A673 (cell line): ENCODE measurements at regions not wholly inside any gene's neighbourhood (a gene's known extent, or its start where the extent isn't known, plus 50 kb on each side); places are given as distances from the start of the nearest gene placed in this dataset.

Experiments used
- BruUV-seq: library from RNA; stranded (reverse); fragments of 400-500 nt; replicated peaks from 2 replicates; lab custom pipeline; 2021; lab: Mats Ljungman, UMichigan
- CTCF ChIA-PET: fragments of 300-600 bp; sonication (Branson Sonifier 250); formaldehyde crosslinking; loops from one replicate; lab custom pipeline; 2022; ENCODE audit warnings: antibody characterized with exemption; lab: Charles Lee
- POLR2A ChIA-PET: fragments of 300-600 bp; sonication (Branson Sonifier 250); formaldehyde crosslinking; loops from one replicate; lab custom pipeline; 2022; ENCODE audit warnings: antibody characterized with exemption; ENCODE audit not compliant: low non-redundant PET; lab: Charles Lee
- DNase-seq: peaks from one replicate; pipeline ENCODE4 v3.0.0-alpha.2; 2015; ENCODE audit warnings: low spot score
- H3K27ac ChIP-seq: fragments of 200-600 bp; sonication (generic); 2 replicates; pipeline ENCODE4 v1.5.1; 2016; ENCODE audit warnings: mixed run types, low read depth, mild to moderate bottlenecking, mixed read lengths, antibody characterized with exemption, low read length; ENCODE audit not compliant: poor library complexity, severe bottlenecking
- H3K27me3 ChIP-seq: fragments of 200-600 bp; sonication (generic); replicated peaks from 2 replicates; pipeline ENCODE4 v1.6.1; 2017; ENCODE audit warnings: mixed run types, low read depth, mild to moderate bottlenecking, mixed read lengths, antibody characterized with exemption, low read length; ENCODE audit not compliant: insufficient read depth, poor library complexity
- H3K36me3 ChIP-seq: fragments of 200-600 bp; sonication (generic); 2 replicates; pipeline ENCODE4 v1.6.1; 2016; ENCODE audit warnings: mixed run types, mild to moderate bottlenecking, mixed read lengths, antibody characterized with exemption, low read length; ENCODE audit not compliant: insufficient read depth, poor library complexity, severe bottlenecking
- H3K4me1 ChIP-seq: fragments of 200-600 bp; sonication (generic); 2 replicates; pipeline ENCODE4 v1.6.1; 2017; ENCODE audit warnings: mixed run types, mild to moderate bottlenecking, mixed read lengths, antibody characterized with exemption, low read length; ENCODE audit not compliant: insufficient read depth, poor library complexity, severe bottlenecking
- H3K4me3 ChIP-seq: fragments of 200-600 bp; sonication (generic); 2 replicates; pipeline ENCODE4 v1.5.1; 2016; ENCODE audit warnings: low read depth, mixed run types, mild to moderate bottlenecking, mixed read lengths, low read length; ENCODE audit not compliant: poor library complexity, severe bottlenecking
- H3K9me3 ChIP-seq: fragments of 200-600 bp; sonication (generic); 2 replicates; pipeline ENCODE4 v1.6.1; 2016; ENCODE audit warnings: mixed run types, low read depth, mild to moderate bottlenecking, mixed read lengths, antibody characterized with exemption, low read length; ENCODE audit not compliant: poor library complexity, severe bottlenecking
- EZH2 ChIP-seq: fragments of 200-600 bp; sonication (generic); IDR thresholded peaks from 2 replicates; pipeline ENCODE4 v1.6.1; 2017; ENCODE audit warnings: borderline replicate concordance, low read depth, mild to moderate bottlenecking, mixed read lengths, antibody characterized with exemption, low read length; ENCODE audit not compliant: poor library complexity, severe bottlenecking
- intact Hi-C: fragments of 100-400 bp; cut with micrococcal nuclease; formaldehyde crosslinking; loops from one replicate; pipeline ENCODE4 v1.10.0; 2022; ENCODE audit not compliant: unreplicated experiment
- TF ChIP-seq, protein P1 (sequence below): fragments of 300-800, 200-600 bp; sonication (generic); conservative IDR thresholded peaks from 2 replicates; pipeline ENCODE4 v1.5.1; 2017; ENCODE audit warnings: low read depth, mild to moderate bottlenecking, antibody characterized with exemption, low read length, moderate library complexity, mixed read lengths

DNA sequence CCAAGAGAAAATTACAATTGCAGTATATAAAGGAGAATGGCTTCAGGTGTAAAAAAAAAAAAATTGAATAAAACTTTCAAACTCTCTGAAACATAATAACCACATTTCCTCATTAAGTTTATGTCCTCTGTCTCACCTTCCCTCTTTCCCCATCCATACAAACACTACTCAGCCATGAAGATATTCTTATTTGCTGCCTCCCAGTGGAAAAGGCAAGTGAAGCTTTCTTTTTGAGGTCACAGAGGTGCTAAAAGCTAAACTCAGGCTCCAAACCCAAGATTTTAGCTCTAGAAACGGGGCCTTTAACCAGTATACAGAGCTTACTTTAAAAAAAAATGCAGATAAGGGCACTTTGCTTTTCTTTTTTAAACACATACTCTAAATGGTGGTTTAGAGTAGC lies 1568.5 kb downstream of the FAM181B start:
- ChIA-PET CTCF (interaction anchor here (0.7 kb wide), 1 partner anchor 626 kb away, joined by 3 read pairs; no protein-coding TSS in a partner anchor), POLR2A (no interaction called here)
- TF ChIP-seq, protein P1, sequence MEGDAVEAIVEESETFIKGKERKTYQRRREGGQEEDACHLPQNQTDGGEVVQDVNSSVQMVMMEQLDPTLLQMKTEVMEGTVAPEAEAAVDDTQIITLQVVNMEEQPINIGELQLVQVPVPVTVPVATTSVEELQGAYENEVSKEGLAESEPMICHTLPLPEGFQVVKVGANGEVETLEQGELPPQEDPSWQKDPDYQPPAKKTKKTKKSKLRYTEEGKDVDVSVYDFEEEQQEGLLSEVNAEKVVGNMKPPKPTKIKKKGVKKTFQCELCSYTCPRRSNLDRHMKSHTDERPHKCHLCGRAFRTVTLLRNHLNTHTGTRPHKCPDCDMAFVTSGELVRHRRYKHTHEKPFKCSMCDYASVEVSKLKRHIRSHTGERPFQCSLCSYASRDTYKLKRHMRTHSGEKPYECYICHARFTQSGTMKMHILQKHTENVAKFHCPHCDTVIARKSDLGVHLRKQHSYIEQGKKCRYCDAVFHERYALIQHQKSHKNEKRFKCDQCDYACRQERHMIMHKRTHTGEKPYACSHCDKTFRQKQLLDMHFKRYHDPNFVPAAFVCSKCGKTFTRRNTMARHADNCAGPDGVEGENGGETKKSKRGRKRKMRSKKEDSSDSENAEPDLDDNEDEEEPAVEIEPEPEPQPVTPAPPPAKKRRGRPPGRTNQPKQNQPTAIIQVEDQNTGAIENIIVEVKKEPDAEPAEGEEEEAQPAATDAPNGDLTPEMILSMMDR = peak; percentile 59
- TF ChIP-seq EZH2 = no peak
- Histone ChIP-seq H3K9me3 (no peaks in the 10 kb centered on the region), H3K36me3 (no peaks in the 10 kb centered on the region), H3K27me3 (no peaks in the 10 kb centered on the region), H3K27ac (no peak overlapping the region), H3K4me3 (no peak overlapping the region), H3K4me1 (peaks cover 9% of the 10 kb centered on the region)
- BruUV-seq = no TSS peak
- peak; percentile 61 for DNase-seq
- intact Hi-C loops = loop anchor here (10.0 kb wide), 1 partner anchor 140 kb away; no protein-coding TSS in a partner anchor

DNA sequence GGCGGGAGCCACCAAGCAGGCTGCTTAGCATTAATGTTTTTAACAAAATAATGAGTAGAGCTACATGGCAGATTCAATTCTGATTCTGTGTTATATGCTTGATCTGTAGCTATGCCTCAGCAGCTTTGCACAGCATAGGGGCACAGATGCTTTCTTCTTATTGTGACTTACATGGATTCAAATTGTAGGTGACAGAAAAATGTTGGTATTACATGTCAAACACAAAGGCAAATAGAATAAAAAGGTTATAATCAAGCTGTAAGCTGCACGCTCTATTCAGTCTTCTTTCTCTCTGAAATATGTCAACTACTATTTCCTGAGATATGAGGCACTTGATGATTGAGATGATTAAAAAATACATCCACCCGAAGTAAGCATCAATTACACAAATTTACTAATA lies 1573.8 kb downstream of the FAM181B start:
- H3K27me3 ChIP-seq = no peaks in the 10 kb centered on the region
- TF ChIP-seq, protein P1 = no peak
- TF ChIP-seq EZH2 = no peak
- DNase-seq = no peak
- ChIA-PET CTCF (no interaction called here), POLR2A (no interaction called here)
- H3K9me3 ChIP-seq = no peaks in the 10 kb centered on the region
- H3K4me3 ChIP-seq = no peak overlapping the region
- no peaks in the 10 kb centered on the region for H3K36me3 ChIP-seq
- no peak overlapping the region for H3K27ac ChIP-seq
- intact Hi-C loops = loop anchor here (10.0 kb wide), 1 partner anchor 135 kb away; no protein-coding TSS in a partner anchor
- no TSS peak for BruUV-seq
- H3K4me1 ChIP-seq = no peaks in the 10 kb centered on the region

DNA sequence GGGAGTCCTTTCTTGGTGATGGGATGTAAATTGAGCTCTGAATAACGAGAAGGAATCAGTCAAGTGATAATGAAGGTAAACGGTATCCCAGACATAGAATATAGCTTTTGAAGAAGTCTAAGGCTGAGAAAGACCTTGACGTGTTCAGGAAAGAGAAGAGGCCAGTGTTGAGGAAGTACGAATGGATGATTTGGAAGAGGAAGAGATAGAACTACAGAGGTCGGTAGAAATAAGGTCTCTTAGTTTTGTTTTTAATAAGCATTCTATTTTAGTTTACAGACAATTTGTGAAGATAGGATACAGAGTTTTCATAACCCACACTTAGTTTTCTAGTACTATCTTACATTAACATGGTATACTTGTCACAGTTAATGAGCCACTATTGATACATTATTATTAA lies 1598.1 kb downstream of the FAM181B start:
- no peaks in the 10 kb centered on the region for H3K9me3 ChIP-seq
- no peak overlapping the region for H3K27ac ChIP-seq
- POLR2A ChIA-PET = no interaction called here
- no TSS peak for BruUV-seq
- no peak for DNase-seq
- CTCF ChIA-PET = no interaction called here
- H3K4me3 ChIP-seq = no peak overlapping the region
- TF ChIP-seq EZH2 = no peak
- TF ChIP-seq, protein P1 = no peak
- intact Hi-C loops = no loop called here
- no peaks in the 10 kb centered on the region for H3K27me3 ChIP-seq
- no peaks in the 10 kb centered on the region for H3K4me1 ChIP-seq
- H3K36me3 ChIP-seq = no peaks in the 10 kb centered on the region
